Ovary (tissue), 3 donors: ENCODE measurements at regions not wholly inside any gene's neighbourhood (a gene's known extent, or its start where the extent isn't known, plus 50 kb on each side); places are given as distances from the start of the nearest gene placed in this dataset.

Experiments
- EP300 ChIP-seq: sonication (generic); formaldehyde crosslinking; IDR thresholded peaks from one replicate; pipeline ENCODE4 v1.6.1; 2017; ENCODE audit warnings: antibody characterized with exemption
- TF ChIP-seq, protein P1 (sequence below), 3 donors: fragments of 450-650 bp in 2 of 3; fragments of 200-600 bp in 1 of 3; IDR thresholded peaks; one replicate each; pipeline versions ENCODE4 v1.5.1 to v1.8.0; 2016 to 2022; ENCODE audit warnings: antibody characterized with exemption in 3 of 3, mild to moderate bottlenecking in 1 of 3
- donor health status: DM: no; HTN: no; CAD: no.

- TF ChIP-seq, protein P1, sequence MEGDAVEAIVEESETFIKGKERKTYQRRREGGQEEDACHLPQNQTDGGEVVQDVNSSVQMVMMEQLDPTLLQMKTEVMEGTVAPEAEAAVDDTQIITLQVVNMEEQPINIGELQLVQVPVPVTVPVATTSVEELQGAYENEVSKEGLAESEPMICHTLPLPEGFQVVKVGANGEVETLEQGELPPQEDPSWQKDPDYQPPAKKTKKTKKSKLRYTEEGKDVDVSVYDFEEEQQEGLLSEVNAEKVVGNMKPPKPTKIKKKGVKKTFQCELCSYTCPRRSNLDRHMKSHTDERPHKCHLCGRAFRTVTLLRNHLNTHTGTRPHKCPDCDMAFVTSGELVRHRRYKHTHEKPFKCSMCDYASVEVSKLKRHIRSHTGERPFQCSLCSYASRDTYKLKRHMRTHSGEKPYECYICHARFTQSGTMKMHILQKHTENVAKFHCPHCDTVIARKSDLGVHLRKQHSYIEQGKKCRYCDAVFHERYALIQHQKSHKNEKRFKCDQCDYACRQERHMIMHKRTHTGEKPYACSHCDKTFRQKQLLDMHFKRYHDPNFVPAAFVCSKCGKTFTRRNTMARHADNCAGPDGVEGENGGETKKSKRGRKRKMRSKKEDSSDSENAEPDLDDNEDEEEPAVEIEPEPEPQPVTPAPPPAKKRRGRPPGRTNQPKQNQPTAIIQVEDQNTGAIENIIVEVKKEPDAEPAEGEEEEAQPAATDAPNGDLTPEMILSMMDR (IDR thresholded peaks at IDR 0.05), result no peak
- no peak for TF ChIP-seq EP300
Observed at GRCh38 chr1:234746798-234747196, 136.8 kb upstream of the IRF2BP2 start.
